ENCODE measurements at regions not wholly inside any gene's neighbourhood (a gene's known extent, or its start where the extent isn't known, plus 50 kb on each side); places are given as distances from the start of the nearest gene placed in this dataset.
"Not testable (repeated sequence)": the region's sequence is repeated elsewhere in the genome, so short reads cannot be mapped to it uniquely, and the experiment has no call there.

GRCh38 chr5:122515210-122515609 lies 203.2 kb downstream of the SNCAIP start:
- not testable (repeated sequence) for DNase-seq (ENCODE audit: low read depth)

GRCh38 chr5:122515709-122516431 lies 203.8 kb downstream of the SNCAIP start:
- DNase-seq (ENCODE audit: low read depth): peak; percentile 78

GRCh38 chr5:122516432-122516743 lies 204.4 kb downstream of the SNCAIP start:
- DNase-seq (ENCODE audit: low read depth): no peak

GRCh38 chr5:122517091-122517490 lies 205.1 kb downstream of the SNCAIP start:
- no peak for DNase-seq (ENCODE audit: low read depth)

- no peak for DNase-seq (ENCODE audit: low read depth)
These were observed 211.7 kb downstream of the SNCAIP start for GRCh38 chr5:122523776-122524175.

- no peak for DNase-seq (ENCODE audit: low read depth)
These were observed 215.5 kb downstream of the SNCAIP start for GRCh38 chr5:122527547-122527946.

GRCh38 chr5:122532035-122532434 lies 220.0 kb downstream of the SNCAIP start:
- DNase-seq (ENCODE audit: low read depth): no peak

GRCh38 chr5:122533825-122534224 lies 221.8 kb downstream of the SNCAIP start:
- DNase-seq (ENCODE audit: low read depth): no peak

GRCh38 chr5:122534829-122535228 lies 222.8 kb downstream of the SNCAIP start:
- no peak for DNase-seq (ENCODE audit: low read depth)

- DNase-seq (ENCODE audit: low read depth): no peak
These were observed 229.4 kb downstream of the SNCAIP start for GRCh38 chr5:122541388-122541787.

GRCh38 chr5:122545986-122546385 lies 228.9 kb upstream of the SNX2 start:
- DNase-seq (ENCODE audit: low read depth): no peak

GRCh38 chr5:122547219-122547618 lies 227.7 kb upstream of the SNX2 start:
- no peak for DNase-seq (ENCODE audit: low read depth)

GRCh38 chr5:122547669-122548068 lies 227.2 kb upstream of the SNX2 start:
- DNase-seq (ENCODE audit: low read depth): no peak

- no peak for DNase-seq (ENCODE audit: low read depth)
These were observed 215.2 kb upstream of the SNX2 start for GRCh38 chr5:122559676-122560075.

GRCh38 chr5:122561209-122561608 lies 213.7 kb upstream of the SNX2 start:
- DNase-seq (ENCODE audit: low read depth): no peak

GRCh38 chr5:122565331-122565730 lies 209.5 kb upstream of the SNX2 start:
- DNase-seq (ENCODE audit: low read depth): no peak

GRCh38 chr5:122576256-122577016 lies 198.4 kb upstream of the SNX2 start:
- DNase-seq (ENCODE audit: low read depth): no peak

GRCh38 chr5:122581629-122582028 lies 193.3 kb upstream of the SNX2 start:
- DNase-seq (ENCODE audit: low read depth): no peak

GRCh38 chr5:122584411-122585300 lies 190.2 kb upstream of the SNX2 start:
- no peak for DNase-seq (ENCODE audit: low read depth)

GRCh38 chr5:122585371-122585770 lies 189.5 kb upstream of the SNX2 start:
- no peak for DNase-seq (ENCODE audit: low read depth)

GRCh38 chr5:122586351-122586750 lies 188.5 kb upstream of the SNX2 start:
- DNase-seq (ENCODE audit: low read depth): no peak

- no peak for DNase-seq (ENCODE audit: low read depth)
These were observed 183.1 kb upstream of the SNX2 start for GRCh38 chr5:122591828-122592227.

- DNase-seq (ENCODE audit: low read depth): no peak
These were observed 175.9 kb upstream of the SNX2 start for GRCh38 chr5:122599000-122599399.
